K562 (cell line): ENCODE measurements at regions not wholly inside any gene's neighbourhood (a gene's known extent, or its start where the extent isn't known, plus 50 kb on each side); places are given as distances from the start of the nearest gene placed in this dataset.

Experiments used
- ARID2 ChIP-seq: fragments of 450-650 bp; IDR thresholded peaks from 2 replicates; pipeline ENCODE4 v1.6.1; 2017; ENCODE audit warnings: antibody characterized with exemption, mild to moderate bottlenecking
- CBX8 ChIP-seq: fragments of 200-600 bp; sonication (generic); IDR thresholded peaks from 2 replicates; pipeline ENCODE4 v1.6.1; 2012; ENCODE audit warnings: borderline replicate concordance, mixed run types, low read depth, mild to moderate bottlenecking, moderate library complexity, mixed read lengths, low read length, control low read depth, inconsistent platforms; ENCODE audit not compliant: poor library complexity, severe bottlenecking; ENCODE audit errors: extremely low read depth
- CXXC5 ChIP-seq: fragments of 250-450 bp; sonication (Bioruptor Pico); IDR thresholded peaks from 2 replicates; pipeline ENCODE4 v1.8.0; 2022; ENCODE audit warnings: inconsistent platforms, mild to moderate bottlenecking, moderate library complexity
- NR4A1 ChIP-seq, 2 experiments: fragments of 250-450 bp in 1 of 2; fragments of 450-650 bp in 1 of 2; sonication (Bioruptor Pico) in 1 of 2; IDR thresholded peaks; 2 replicates each; pipeline versions ENCODE4 v1.4.0 to v1.6.1; 2016 to 2020; ENCODE audit warnings: mild to moderate bottlenecking in 2 of 2, missing compliant biosample characterization in 1 of 2, missing genetic modification characterization in 1 of 2, moderate library complexity in 1 of 2
- PHTF2 ChIP-seq: fragments of 250-450 bp; sonication (Bioruptor Pico); IDR thresholded peaks from 2 replicates; pipeline ENCODE4 v1.5.0; 2021; ENCODE audit warnings: mild to moderate bottlenecking
- POU5F1 ChIP-seq: fragments of 150-350 bp; IDR thresholded peaks from 2 replicates; pipeline ENCODE4 v1.6.1; 2014; ENCODE audit warnings: borderline replicate concordance, low read length, low read depth, mild to moderate bottlenecking; ENCODE audit not compliant: partially characterized antibody
- YY1 ChIP-seq, 3 experiments: IDR thresholded peaks; 2 replicates each; pipeline ENCODE4 v1.6.1; 2011; ENCODE audit warnings: low read length in 2 of 3, mild to moderate bottlenecking in 2 of 3, moderate library complexity in 2 of 3, borderline replicate concordance in 1 of 3, control low read depth in 1 of 3, low read depth in 1 of 3; ENCODE audit not compliant: insufficient read depth in 3 of 3, insufficient replicate concordance in 2 of 3, control insufficient read depth in 1 of 3, insufficient read length in 1 of 3; ENCODE audit errors: extremely low read depth in 1 of 3
- ZNF347 ChIP-seq: fragments of 450-650 bp; formaldehyde crosslinking; IDR thresholded peaks from 2 replicates; pipeline ENCODE4 v1.4.0; 2020; ENCODE audit warnings: low read depth, mild to moderate bottlenecking, moderate library complexity

DNA sequence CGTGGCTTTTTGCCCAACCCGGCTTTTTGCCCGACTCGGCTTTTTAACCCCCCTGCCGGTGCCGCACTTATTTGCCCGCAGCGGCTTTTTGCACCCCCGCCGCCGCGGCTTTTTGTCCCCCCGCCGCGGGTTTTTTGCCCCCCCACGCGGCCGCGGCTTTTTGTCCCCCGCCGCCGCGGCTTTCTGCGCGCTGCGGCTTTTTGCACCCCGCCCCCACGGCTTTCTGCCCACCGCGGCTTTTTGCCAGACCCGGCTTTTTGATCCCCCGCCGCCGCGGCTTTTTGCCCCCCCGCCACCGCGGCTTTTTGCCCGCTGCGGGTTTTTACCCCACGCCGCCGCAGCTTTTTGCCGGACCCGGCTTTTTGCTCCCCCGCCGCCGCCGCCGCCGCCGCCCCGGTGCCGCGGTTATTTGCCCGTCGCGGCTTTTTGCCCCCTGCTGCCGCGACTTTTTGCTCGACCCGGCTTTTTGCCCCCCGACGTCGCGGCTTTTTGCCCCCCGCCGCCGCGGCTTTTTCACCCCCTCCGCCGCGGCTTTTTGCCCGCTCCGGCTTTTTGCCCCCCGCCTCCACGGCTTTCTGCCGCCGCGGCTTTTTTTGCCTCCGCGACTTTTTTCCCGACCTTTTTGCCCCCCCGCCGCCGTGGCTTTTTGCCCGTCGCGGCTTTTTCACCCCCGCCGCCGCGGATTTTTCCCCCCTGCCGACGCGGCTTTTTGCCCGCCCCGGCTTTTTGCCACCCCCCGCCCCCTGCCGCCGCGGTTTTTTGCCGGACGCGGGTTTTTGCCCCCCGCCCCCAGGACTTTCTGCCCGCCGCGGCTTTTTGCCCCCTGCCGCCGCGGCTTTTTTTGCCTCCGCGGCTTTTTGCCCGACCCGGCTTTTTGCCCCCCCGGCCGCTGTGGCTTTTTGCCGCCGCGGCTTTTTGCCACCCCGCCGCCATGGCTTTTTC, 2786.5 kb downstream of the RPIA start (continued):
- TF ChIP-seq CBX8 (peak; percentile 84), PHTF2 (CRISPR knock-in tag) (no peak), NR4A1 (CRISPR knock-in tag; IDR thresholded peaks at IDR 0.05) (no peak), NR4A1 (tag; IDR thresholded peaks at IDR 0.05) (no peak), ARID2 (no peak), ZNF347 (CRISPR knock-in tag) (no peak), POU5F1 (no peak), CXXC5 (0 out of 2 replicates have a peak, but pooled peaks have one; percentile 34), YY1 (IDR thresholded peaks at IDR 0.05; ENCODE audit: borderline replicate concordance in 1 of 3, control insufficient read depth in 1 of 3, extremely low read depth in 1 of 3, insufficient read depth in 3 of 3, insufficient read length in 1 of 3, insufficient replicate concordance in 2 of 3, low read depth in 1 of 3, low read length in 2 of 3) (peak in 1 of 3 experiments; percentile 10)
